Liver (tissue), 8 donors: ENCODE measurements at regions not wholly inside any gene's neighbourhood (a gene's known extent, or its start where the extent isn't known, plus 50 kb on each side); places are given as distances from the start of the nearest gene placed in this dataset.

Source experiments
- DNase-seq: peaks from one replicate; pipeline ENCODE4 v3.0.0-alpha.2; 2017; ENCODE audit warnings: low spot score
- H3K27ac ChIP-seq, 2 donors: one replicate each; pipeline ENCODE4 v1.7.0; 2013; ENCODE audit warnings: inconsistent platforms in 2 of 2, low read length in 2 of 2, control low read depth in 1 of 2, low read depth in 1 of 2, mild to moderate bottlenecking in 1 of 2
- H3K27me3 ChIP-seq, 4 donors: one replicate each; pipeline versions ENCODE4 v1.6.1 to v1.7.0; 2013; ENCODE audit warnings: low read length in 3 of 4, inconsistent platforms in 1 of 4, mild to moderate bottlenecking in 1 of 4, moderate library complexity in 1 of 4; ENCODE audit not compliant: control insufficient read depth in 4 of 4, insufficient read depth in 4 of 4
- H3K36me3 ChIP-seq, 4 donors: one replicate each; pipeline versions ENCODE4 v1.6.1 to v1.7.0; 2013; ENCODE audit warnings: low read length in 3 of 4, mild to moderate bottlenecking in 3 of 4, low read depth in 1 of 4, moderate library complexity in 1 of 4; ENCODE audit not compliant: control insufficient read depth in 4 of 4, insufficient read depth in 3 of 4
- H3K4me1 ChIP-seq, 4 donors: one replicate each; pipeline versions ENCODE4 v1.6.1 to v1.7.0; 2013; ENCODE audit warnings: low read length in 3 of 4, mild to moderate bottlenecking in 3 of 4, moderate library complexity in 1 of 4; ENCODE audit not compliant: control insufficient read depth in 4 of 4, insufficient read depth in 4 of 4
- H3K4me3 ChIP-seq, 3 donors: one replicate each; pipeline versions ENCODE4 v1.6.1 to v1.7.0; 2013; ENCODE audit warnings: low read length in 3 of 3, control low read depth in 1 of 3, low read depth in 1 of 3, mild to moderate bottlenecking in 1 of 3
- H3K9ac ChIP-seq, 2 donors: one replicate each; pipeline ENCODE4 v1.7.0; 2013; ENCODE audit warnings: low read length in 2 of 2, mild to moderate bottlenecking in 2 of 2, moderate library complexity in 2 of 2, control low read depth in 1 of 2, low read depth in 1 of 2
- H3K9me3 ChIP-seq, 4 donors: one replicate each; pipeline versions ENCODE4 v1.6.1 to v1.7.0; 2013; ENCODE audit warnings: low read length in 3 of 4; ENCODE audit not compliant: control insufficient read depth in 4 of 4
- ATF3 ChIP-seq: IDR thresholded peaks from 2 replicates; pipeline ENCODE4 v1.6.1; 2016; ENCODE audit warnings: antibody characterized with exemption
- CTCF ChIP-seq: fragments of 150-350 bp; IDR thresholded peaks from 2 replicates; pipeline ENCODE4 v1.5.1; 2017; ENCODE audit warnings: improper control_type of control experiment, low read depth, low read length; ENCODE audit not compliant: missing input control
- EGR1 ChIP-seq, 2 donors: IDR thresholded peaks; 2 replicates each; pipeline ENCODE4 v1.6.1; 2016 to 2018; ENCODE audit warnings: antibody characterized with exemption in 2 of 2, low read depth in 2 of 2
- GABPA ChIP-seq, 2 donors: IDR thresholded peaks in 1 of 2; conservative IDR thresholded peaks in 1 of 2; 2 replicates each; pipeline ENCODE4 v1.6.1; 2016; ENCODE audit warnings: antibody characterized with exemption in 2 of 2, mild to moderate bottlenecking in 1 of 2, moderate library complexity in 1 of 2
- HNF4A ChIP-seq, 2 donors: conservative IDR thresholded peaks; 2 replicates each; pipeline ENCODE4 v1.6.1; 2016; ENCODE audit warnings: antibody characterized with exemption in 2 of 2, mild to moderate bottlenecking in 2 of 2
- JUND ChIP-seq, 2 donors: IDR thresholded peaks; 2 replicates each; pipeline ENCODE4 v1.6.1; 2016; ENCODE audit warnings: antibody characterized with exemption in 2 of 2
- MAX ChIP-seq: IDR thresholded peaks from 2 replicates; pipeline ENCODE4 v1.6.1; 2016; ENCODE audit warnings: antibody characterized with exemption
- NR2F2 ChIP-seq: IDR thresholded peaks from 2 replicates; pipeline ENCODE4 v1.6.1; 2016; ENCODE audit warnings: antibody characterized with exemption
- RXRA ChIP-seq, 2 donors: IDR thresholded peaks; 2 replicates each; pipeline ENCODE4 v1.6.1; 2017 to 2018; ENCODE audit warnings: antibody characterized with exemption in 2 of 2, mild to moderate bottlenecking in 1 of 2
- SP1 ChIP-seq: IDR thresholded peaks from 2 replicates; pipeline ENCODE4 v1.6.1; 2018; ENCODE audit warnings: antibody characterized with exemption, mild to moderate bottlenecking
- ZBTB33 ChIP-seq: IDR thresholded peaks from 2 replicates; pipeline ENCODE4 v1.6.1; 2016; ENCODE audit warnings: antibody characterized with exemption
- WGBS: extraction: QIAGEN DNeasy Blood & Tissue Kit; methylation state at CpG from one replicate; pipeline ENCODE4 v1.1.7; 2013; 5-methylcytosine and 5-hydroxymethylcytosine counted together
- TF ChIP-seq, protein P1 (sequence below): IDR thresholded peaks from 2 replicates; pipeline ENCODE4 v1.6.1; 2016; ENCODE audit warnings: antibody characterized with exemption, mild to moderate bottlenecking
- donor health status: healthy.
- donor health status: healthy.
- donor health status: healthy.
- donor health status: healthy.
- donor health status: healthy.

GRCh38 chr4:4613641-4614286 is 71.9 kb upstream of the STX18 start:
- Histone ChIP-seq H3K4me1 (no peaks in the 10 kb centered on the region), H3K9ac (no peak overlapping the region), H3K27me3 (no peaks in the 10 kb centered on the region), H3K4me3 (no peak overlapping the region), H3K36me3 (no peaks in the 10 kb centered on the region), H3K27ac (no peak overlapping the region), H3K9me3 (peaks cover 0 to 1% (median 0%) of the 10 kb centered on the region in 4 donors)
- no peak for TF ChIP-seq JUND (IDR thresholded peaks at IDR 0.05)
- no peak for TF ChIP-seq MAX
- no peak for TF ChIP-seq RXRA (IDR thresholded peaks at IDR 0.05)
- no peak for TF ChIP-seq SP1
- no peak for DNase-seq
- 93% methylated on average over 8 of the region's 8 CpGs for WGBS

- Histone ChIP-seq H3K27ac (no peak overlapping the region), H3K36me3 (no peaks in the 10 kb centered on the region), H3K4me1 (no peaks in the 10 kb centered on the region), H3K9ac (no peak overlapping the region), H3K4me3 (no peak overlapping the region), H3K27me3 (no peaks in the 10 kb centered on the region), H3K9me3 (no peaks in the 10 kb centered on the region)
- TF ChIP-seq EGR1 (IDR thresholded peaks at IDR 0.05; ENCODE audit: low read depth in 2 of 2) (no peak), ATF3 (no peak), CTCF (no peak), GABPA (IDR thresholded peaks at IDR 0.05 in 1 of 2, conservative IDR thresholded peaks at IDR 0.05 in 1 of 2) (no peak), HNF4A (conservative IDR thresholded peaks at IDR 0.05) (no peak), NR2F2 (no peak), ZBTB33 (no peak)
- TF ChIP-seq, protein P1, sequence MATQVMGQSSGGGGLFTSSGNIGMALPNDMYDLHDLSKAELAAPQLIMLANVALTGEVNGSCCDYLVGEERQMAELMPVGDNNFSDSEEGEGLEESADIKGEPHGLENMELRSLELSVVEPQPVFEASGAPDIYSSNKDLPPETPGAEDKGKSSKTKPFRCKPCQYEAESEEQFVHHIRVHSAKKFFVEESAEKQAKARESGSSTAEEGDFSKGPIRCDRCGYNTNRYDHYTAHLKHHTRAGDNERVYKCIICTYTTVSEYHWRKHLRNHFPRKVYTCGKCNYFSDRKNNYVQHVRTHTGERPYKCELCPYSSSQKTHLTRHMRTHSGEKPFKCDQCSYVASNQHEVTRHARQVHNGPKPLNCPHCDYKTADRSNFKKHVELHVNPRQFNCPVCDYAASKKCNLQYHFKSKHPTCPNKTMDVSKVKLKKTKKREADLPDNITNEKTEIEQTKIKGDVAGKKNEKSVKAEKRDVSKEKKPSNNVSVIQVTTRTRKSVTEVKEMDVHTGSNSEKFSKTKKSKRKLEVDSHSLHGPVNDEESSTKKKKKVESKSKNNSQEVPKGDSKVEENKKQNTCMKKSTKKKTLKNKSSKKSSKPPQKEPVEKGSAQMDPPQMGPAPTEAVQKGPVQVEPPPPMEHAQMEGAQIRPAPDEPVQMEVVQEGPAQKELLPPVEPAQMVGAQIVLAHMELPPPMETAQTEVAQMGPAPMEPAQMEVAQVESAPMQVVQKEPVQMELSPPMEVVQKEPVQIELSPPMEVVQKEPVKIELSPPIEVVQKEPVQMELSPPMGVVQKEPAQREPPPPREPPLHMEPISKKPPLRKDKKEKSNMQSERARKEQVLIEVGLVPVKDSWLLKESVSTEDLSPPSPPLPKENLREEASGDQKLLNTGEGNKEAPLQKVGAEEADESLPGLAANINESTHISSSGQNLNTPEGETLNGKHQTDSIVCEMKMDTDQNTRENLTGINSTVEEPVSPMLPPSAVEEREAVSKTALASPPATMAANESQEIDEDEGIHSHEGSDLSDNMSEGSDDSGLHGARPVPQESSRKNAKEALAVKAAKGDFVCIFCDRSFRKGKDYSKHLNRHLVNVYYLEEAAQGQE = no peak
- 77% methylated on average over 2 of the region's 2 CpGs for WGBS
- DNase-seq = no peak
These were observed 71.2 kb upstream of the STX18 start for GRCh38 chr4:4613126-4613465.
